Fibroblast of pulmonary artery (primary cell): ENCODE measurements at regions not wholly inside any gene's neighbourhood (a gene's known extent, or its start where the extent isn't known, plus 50 kb on each side); places are given as distances from the start of the nearest gene placed in this dataset.
"Not testable (repeated sequence)": the region's sequence is repeated elsewhere in the genome, so short reads cannot be mapped to it uniquely, and the experiment has no call there.

Experiments used
- DNase-seq: peaks from one replicate; pipeline ENCODE4 v3.0.0-alpha.2; 2010; ENCODE audit warnings: low read depth
- H3K4me3 ChIP-seq: replicated peaks from 2 replicates; pipeline ENCODE4 v1.5.1; 2011; ENCODE audit warnings: low read depth, mild to moderate bottlenecking, control low read depth, low read length, moderate library complexity
- CTCF ChIP-seq: IDR thresholded peaks from 2 replicates; pipeline ENCODE4 v1.5.1; 2011; ENCODE audit warnings: mild to moderate bottlenecking, control low read depth, low read length, inconsistent platforms; ENCODE audit errors: missing control alignments

- no peak overlapping the region for H3K4me3 ChIP-seq
- TF ChIP-seq CTCF = no peak
- no peak for DNase-seq
Observed at GRCh38 chr14:43356382-43356781, 1150.7 kb downstream of the FSCB start.

- no peak overlapping the region for H3K4me3 ChIP-seq
- no peak for DNase-seq
- no peak for TF ChIP-seq CTCF
Observed at GRCh38 chr14:43341921-43342320, 1165.2 kb downstream of the FSCB start.

- no peak for TF ChIP-seq CTCF
- DNase-seq = no peak
- H3K4me3 ChIP-seq = no peak overlapping the region
Observed at GRCh38 chr14:43338713-43339112, 1168.4 kb downstream of the FSCB start.

- DNase-seq = no peak
Observed at GRCh38 chr14:43336351-43336750, 1170.7 kb downstream of the FSCB start.

GRCh38 chr14:43326501-43327407 is 1180.3 kb downstream of the FSCB start:
- not testable (repeated sequence) for DNase-seq, H3K4me3 ChIP-seq

More at GRCh38 chr14:43336351-43336750, 1170.7 kb downstream of the FSCB start:
- H3K4me3 ChIP-seq = no peak overlapping the region
- TF ChIP-seq CTCF = no peak

GRCh38 chr14:43316427-43316826 is 1190.7 kb downstream of the FSCB start:
- no peak for DNase-seq
- no peak for TF ChIP-seq CTCF
- no peak overlapping the region for H3K4me3 ChIP-seq

GRCh38 chr14:43313719-43314118 is 1193.4 kb downstream of the FSCB start:
- no peak for TF ChIP-seq CTCF

More at GRCh38 chr14:43313719-43314118, 1193.4 kb downstream of the FSCB start:
- DNase-seq = no peak
- no peak overlapping the region for H3K4me3 ChIP-seq
